Central memory CD8-positive, alpha-beta T cell (primary cell): ENCODE measurements at regions not wholly inside any gene's neighbourhood (a gene's known extent, or its start where the extent isn't known, plus 50 kb on each side); places are given as distances from the start of the nearest gene placed in this dataset.
"Not testable (repeated sequence)": the region's sequence is repeated elsewhere in the genome, so short reads cannot be mapped to it uniquely, and the experiment has no call there.

Source experiments
- ATAC-seq: fragments of 150-1000 bp; cut with Tn5 transposase; replicated peaks from 2 replicates; pipeline ENCODE4 v1.10.0; 2022; ENCODE audit warnings: mild to moderate bottlenecking, moderate FRiP score, moderate number of reproducible peaks; ENCODE audit not compliant: poor library complexity, severe bottlenecking; ENCODE audit errors: extremely low read depth
- DNase-seq, 2 donors: peaks; one replicate each; pipeline ENCODE4 v3.0.0; 2021; ENCODE audit warnings: low spot score in 2 of 2
- H3K27ac Mint-ChIP-seq: one replicate; pipeline ENCODE4 v1.8.0; 2022; ENCODE audit warnings: low read depth, mild to moderate bottlenecking, moderate library complexity, mixed read lengths
- H3K27me3 Mint-ChIP-seq: one replicate; pipeline ENCODE4 v1.8.0; 2022; ENCODE audit warnings: mixed read lengths
- H3K36me3 Mint-ChIP-seq: one replicate; pipeline ENCODE4 v1.8.0; 2022; ENCODE audit warnings: mild to moderate bottlenecking, moderate library complexity, mixed read lengths; ENCODE audit not compliant: insufficient read depth
- H3K4me1 Mint-ChIP-seq: one replicate; pipeline ENCODE4 v1.8.0; 2022; ENCODE audit warnings: mixed read lengths
- H3K4me3 Mint-ChIP-seq: one replicate; pipeline ENCODE4 v1.8.0; 2022; ENCODE audit warnings: mild to moderate bottlenecking, moderate library complexity, mixed read lengths
- H3K9me3 Mint-ChIP-seq: one replicate; pipeline ENCODE4 v1.8.0; 2022; ENCODE audit warnings: mixed read lengths

DNA sequence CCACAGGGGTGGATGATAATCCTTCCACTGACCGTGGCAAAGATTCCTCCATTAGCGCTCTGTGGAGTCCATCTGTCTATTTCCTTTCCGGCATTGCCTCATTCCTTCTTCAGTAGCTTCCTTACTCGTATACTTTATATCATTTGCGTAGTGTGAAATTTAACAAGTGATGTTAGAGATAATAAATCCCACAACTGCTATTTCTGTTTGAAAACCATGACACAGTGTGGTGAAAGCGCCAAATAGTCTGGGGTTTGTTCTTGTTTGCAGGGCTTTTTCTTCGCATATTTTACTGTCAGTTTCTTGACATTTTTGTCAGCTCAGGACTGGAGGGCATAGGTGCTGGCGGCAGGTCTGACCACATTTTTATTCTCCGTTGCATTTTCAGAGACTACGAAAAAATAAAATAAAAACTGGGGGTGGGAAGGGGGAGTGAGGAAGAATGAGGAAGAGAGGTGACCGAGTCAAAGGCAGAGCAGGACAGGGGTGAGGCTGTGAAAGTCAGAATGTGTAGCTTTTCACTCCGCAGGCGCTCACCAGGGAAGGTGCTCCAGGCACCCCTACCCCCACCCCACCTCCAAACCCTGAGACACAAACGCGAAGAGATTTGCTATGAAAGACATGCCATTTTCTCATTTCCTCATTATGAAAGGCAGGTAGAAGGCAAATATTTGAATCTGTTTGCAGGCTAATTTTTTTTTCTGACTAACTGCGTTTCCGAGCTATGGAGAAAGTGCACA is 965.0 kb downstream of the MCTP2 start:
- no peak for ATAC-seq
- no peak overlapping the region for H3K27ac Mint-ChIP-seq
- H3K36me3 Mint-ChIP-seq = no peaks in the 10 kb centered on the region
- peaks cover 16% of the 10 kb centered on the region for H3K9me3 Mint-ChIP-seq
- peaks cover 15% of the 10 kb centered on the region for H3K27me3 Mint-ChIP-seq
- DNase-seq = no peak
- no peak overlapping the region for H3K4me3 Mint-ChIP-seq
- no peaks in the 10 kb centered on the region for H3K4me1 Mint-ChIP-seq

GRCh38 chr15:95202569-95203349 is 971.4 kb downstream of the MCTP2 start:
- H3K36me3 Mint-ChIP-seq = no peaks in the 10 kb centered on the region
- H3K4me3 Mint-ChIP-seq = no peak overlapping the region
- peaks cover 15% of the 10 kb centered on the region for H3K27me3 Mint-ChIP-seq
- ATAC-seq = no peak
- peaks cover 26% of the 10 kb centered on the region for H3K9me3 Mint-ChIP-seq
- DNase-seq = no peak
- H3K27ac Mint-ChIP-seq = no peak overlapping the region
- no peaks in the 10 kb centered on the region for H3K4me1 Mint-ChIP-seq

DNA sequence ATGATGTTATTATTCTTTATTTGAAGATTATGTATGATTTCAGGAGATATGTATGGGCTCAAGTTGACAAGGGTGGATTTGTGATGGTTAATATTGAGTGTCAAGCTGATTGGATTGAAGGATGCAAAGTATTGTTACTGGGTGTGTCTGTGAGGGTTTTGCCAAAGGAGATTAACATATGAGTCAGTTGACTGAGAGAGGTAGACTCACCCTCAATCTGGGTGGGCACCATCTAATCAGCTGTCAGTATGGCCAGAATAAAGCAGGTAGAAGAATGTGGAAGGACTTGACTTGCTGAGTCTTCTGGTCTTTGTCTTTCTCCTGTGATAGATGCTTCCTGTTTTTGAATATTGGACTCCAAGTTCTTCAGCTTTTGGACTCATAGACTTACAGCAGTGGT is 973.7 kb downstream of the MCTP2 start:
- Mint-ChIP-seq H3K4me1 (no peaks in the 10 kb centered on the region), H3K4me3 (no peak overlapping the region), H3K36me3 (no peaks in the 10 kb centered on the region), H3K27ac (no peak overlapping the region), H3K9me3 (peaks cover 17% of the 10 kb centered on the region), H3K27me3 (peaks cover 9% of the 10 kb centered on the region)
- ATAC-seq (no peak), DNase-seq (no peak)

DNA sequence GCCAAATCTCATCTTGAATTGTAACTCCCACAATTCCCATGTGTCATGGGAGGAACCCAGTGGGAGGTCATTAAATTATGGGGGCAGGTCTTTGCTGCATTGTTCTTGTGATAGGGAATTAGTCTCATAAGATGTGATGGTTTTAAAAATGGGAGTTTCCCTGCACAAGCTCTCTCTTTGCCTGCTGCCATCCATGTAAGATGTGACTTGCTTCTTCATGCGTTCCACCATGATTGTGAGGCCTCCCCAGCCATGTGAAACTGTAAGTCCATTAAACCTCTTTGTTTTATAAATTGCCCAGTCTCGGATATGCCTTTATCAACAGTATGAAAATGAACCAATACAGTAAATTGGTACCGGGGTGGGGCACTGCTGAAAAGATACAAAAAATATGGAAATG is 974.5 kb downstream of the MCTP2 start:
- H3K36me3 Mint-ChIP-seq = not testable (repeated sequence)

GRCh38 chr15:95208071-95208470 is 976.7 kb downstream of the MCTP2 start:
- Mint-ChIP-seq H3K36me3 (no peaks in the 10 kb centered on the region), H3K4me3 (no peak overlapping the region), H3K4me1 (no peaks in the 10 kb centered on the region), H3K27ac (no peak overlapping the region), H3K27me3 (peaks cover 14% of the 10 kb centered on the region), H3K9me3 (peaks cover 3% of the 10 kb centered on the region)
- ATAC-seq (no peak), DNase-seq (no peak)

More for the DNA sequence above, 974.5 kb downstream of the MCTP2 start:
- H3K27me3 Mint-ChIP-seq = peaks cover 14% of the 10 kb centered on the region
- not testable (repeated sequence) for H3K4me3 Mint-ChIP-seq, ATAC-seq, DNase-seq, H3K4me1 Mint-ChIP-seq, H3K27ac Mint-ChIP-seq
- H3K9me3 Mint-ChIP-seq = peaks cover 11% of the 10 kb centered on the region

GRCh38 chr15:95208988-95209387 is 977.6 kb downstream of the MCTP2 start:
- ATAC-seq (no peak), DNase-seq (no peak)
- Mint-ChIP-seq H3K4me3 (no peak overlapping the region), H3K27ac (no peak overlapping the region), H3K4me1 (no peaks in the 10 kb centered on the region), H3K27me3 (peaks cover 14% of the 10 kb centered on the region), H3K36me3 (no peaks in the 10 kb centered on the region), H3K9me3 (no peaks in the 10 kb centered on the region)

DNA sequence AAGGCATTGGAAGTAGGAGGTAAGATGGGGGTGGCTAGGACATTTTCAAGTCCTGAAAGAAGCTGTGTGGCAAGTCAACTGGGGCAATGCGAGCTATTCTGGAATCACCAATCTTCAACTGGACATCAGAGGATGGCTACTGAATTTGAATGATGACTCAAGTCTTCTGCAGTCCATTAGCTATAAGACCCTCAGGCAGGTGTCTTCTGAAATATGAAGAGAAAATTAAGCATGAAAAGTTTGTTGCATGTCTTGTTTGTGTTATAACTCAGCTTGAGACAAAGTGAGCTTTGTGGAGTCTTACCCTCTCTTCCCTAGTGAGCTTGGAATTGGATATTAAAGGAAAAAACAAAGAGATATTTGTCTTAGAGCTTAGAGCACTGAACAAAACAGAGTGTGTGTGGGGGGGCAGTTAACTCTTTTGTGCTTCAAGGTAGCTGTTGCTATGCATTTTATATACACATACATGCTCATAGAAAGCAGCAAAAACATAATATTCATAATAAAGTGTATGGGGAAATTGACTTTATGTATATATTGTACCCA is 979.1 kb downstream of the MCTP2 start:
- H3K4me1 Mint-ChIP-seq = no peaks in the 10 kb centered on the region
- H3K9me3 Mint-ChIP-seq = no peaks in the 10 kb centered on the region
- H3K27ac Mint-ChIP-seq = no peak overlapping the region
- H3K36me3 Mint-ChIP-seq = no peaks in the 10 kb centered on the region
- H3K4me3 Mint-ChIP-seq = no peak overlapping the region
- DNase-seq (no peak), ATAC-seq (no peak)
- peaks cover 22% of the 10 kb centered on the region for H3K27me3 Mint-ChIP-seq

DNA sequence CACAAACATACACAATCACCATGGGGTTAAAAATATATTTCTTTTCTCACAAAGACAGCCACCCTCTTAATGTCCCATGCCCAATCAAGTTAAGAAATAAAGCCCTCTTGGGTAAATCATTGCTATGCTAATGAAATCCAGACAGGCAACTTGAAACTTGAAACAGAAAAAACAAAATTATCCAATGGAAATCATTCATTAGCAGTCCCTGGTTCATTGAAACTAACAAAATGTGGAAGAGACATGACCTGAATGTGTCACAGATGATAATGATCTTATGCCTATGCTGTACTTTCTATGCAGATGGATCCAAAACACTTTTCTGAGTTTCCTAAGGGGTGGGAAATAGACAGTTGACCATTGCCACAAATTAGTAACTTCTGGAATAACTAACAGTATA is 983.7 kb downstream of the MCTP2 start:
- no peak overlapping the region for H3K27ac Mint-ChIP-seq

GRCh38 chr15:95226835-95227234 is 995.5 kb downstream of the MCTP2 start:
- Mint-ChIP-seq H3K4me1 (no peaks in the 10 kb centered on the region), H3K4me3 (no peak overlapping the region), H3K36me3 (no peaks in the 10 kb centered on the region), H3K9me3 (peaks cover 12% of the 10 kb centered on the region), H3K27ac (no peak overlapping the region), H3K27me3 (peaks cover 41% of the 10 kb centered on the region)
- no peak for ATAC-seq
- DNase-seq = no peak

More for the DNA sequence above, 983.7 kb downstream of the MCTP2 start:
- H3K4me1 Mint-ChIP-seq = no peaks in the 10 kb centered on the region
- peaks cover 15% of the 10 kb centered on the region for H3K27me3 Mint-ChIP-seq
- no peaks in the 10 kb centered on the region for H3K36me3 Mint-ChIP-seq
- ATAC-seq (no peak), DNase-seq (no peak)
- H3K4me3 Mint-ChIP-seq = no peak overlapping the region
- H3K9me3 Mint-ChIP-seq = no peaks in the 10 kb centered on the region

GRCh38 chr15:95227235-95227634 is 995.9 kb downstream of the MCTP2 start:
- no peak for DNase-seq
- Mint-ChIP-seq H3K4me3 (no peak overlapping the region), H3K36me3 (no peaks in the 10 kb centered on the region), H3K4me1 (no peaks in the 10 kb centered on the region), H3K27me3 (peaks cover 45% of the 10 kb centered on the region), H3K9me3 (peaks cover 12% of the 10 kb centered on the region), H3K27ac (no peak overlapping the region)
- ATAC-seq = no peak

DNA sequence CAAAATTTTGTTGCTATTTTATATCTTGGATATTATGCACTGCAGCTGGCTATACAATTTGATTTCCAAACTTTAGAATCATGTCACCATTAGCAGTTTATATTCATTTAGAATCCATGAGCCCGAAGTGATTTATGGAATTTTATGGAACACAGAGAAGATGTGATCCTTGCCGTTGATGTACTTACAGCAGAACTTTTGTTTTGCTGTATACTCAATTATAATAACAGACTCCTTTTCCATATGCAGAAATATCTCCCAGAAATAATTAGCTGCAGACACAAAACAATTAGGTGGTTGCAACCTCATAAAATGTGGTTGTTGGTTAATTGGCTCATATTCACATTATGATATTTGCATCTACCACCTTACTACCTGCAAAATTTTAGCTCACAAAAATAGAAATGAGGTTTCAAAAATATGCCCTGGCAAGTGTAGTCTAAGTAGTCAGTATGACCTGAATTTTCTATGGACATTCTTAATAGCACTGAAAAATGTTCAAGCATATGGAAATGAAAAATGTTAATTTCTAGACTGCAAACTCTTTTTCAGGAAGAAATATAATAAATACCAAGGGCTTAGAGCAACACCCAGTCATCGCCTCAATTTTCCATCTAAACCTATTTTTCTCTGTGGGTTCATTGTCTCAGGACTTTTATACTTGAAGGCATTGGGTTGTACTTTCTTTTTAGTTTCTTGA is 997.6 kb downstream of the MCTP2 start:
- H3K36me3 Mint-ChIP-seq = no peaks in the 10 kb centered on the region
- no peak overlapping the region for H3K4me3 Mint-ChIP-seq
- no peak for DNase-seq
- H3K9me3 Mint-ChIP-seq = peaks cover 6% of the 10 kb centered on the region
- H3K4me1 Mint-ChIP-seq = no peaks in the 10 kb centered on the region
- H3K27me3 Mint-ChIP-seq = peaks cover 51% of the 10 kb centered on the region
- H3K27ac Mint-ChIP-seq = no peak overlapping the region
- ATAC-seq = no peak

- Mint-ChIP-seq H3K9me3 (peaks cover 22% of the 10 kb centered on the region), H3K27me3 (peaks cover 23% of the 10 kb centered on the region), H3K4me3 (no peak overlapping the region), H3K27ac (no peak overlapping the region), H3K4me1 (no peaks in the 10 kb centered on the region), H3K36me3 (peaks cover 2% of the 10 kb centered on the region)
- no peak for DNase-seq
- ATAC-seq = no peak
These were observed 1003.7 kb downstream of the MCTP2 start for GRCh38 chr15:95235033-95235432.
